ENCODE measurements at regions not wholly inside any gene's neighbourhood (a gene's known extent, or its start where the extent isn't known, plus 50 kb on each side); places are given as distances from the start of the nearest gene placed in this dataset.

- H3K9me2 ChIP-seq (replicated peaks; ENCODE audit: control insufficient read depth, low read length), result no peaks in the 10 kb centered on the region
- no peaks in the 10 kb centered on the region for H3K4me1 ChIP-seq (ENCODE audit: control insufficient read depth, low read length)
- no peaks in the 10 kb centered on the region for H3K36me3 ChIP-seq (ENCODE audit: control insufficient read depth, low read length)
- no peaks in the 10 kb centered on the region for H3K9me3 ChIP-seq (ENCODE audit: control insufficient read depth, insufficient read depth, low read length)
- no peaks in the 10 kb centered on the region for H3K79me2 ChIP-seq (ENCODE audit: control insufficient read depth, low read length)
- H3K27ac ChIP-seq (ENCODE audit: low read depth, low read length), result no peak overlapping the region
- no peaks in the 10 kb centered on the region for H3K27me3 ChIP-seq (ENCODE audit: control insufficient read depth, low read length)
- TF ChIP-seq, protein P1, sequence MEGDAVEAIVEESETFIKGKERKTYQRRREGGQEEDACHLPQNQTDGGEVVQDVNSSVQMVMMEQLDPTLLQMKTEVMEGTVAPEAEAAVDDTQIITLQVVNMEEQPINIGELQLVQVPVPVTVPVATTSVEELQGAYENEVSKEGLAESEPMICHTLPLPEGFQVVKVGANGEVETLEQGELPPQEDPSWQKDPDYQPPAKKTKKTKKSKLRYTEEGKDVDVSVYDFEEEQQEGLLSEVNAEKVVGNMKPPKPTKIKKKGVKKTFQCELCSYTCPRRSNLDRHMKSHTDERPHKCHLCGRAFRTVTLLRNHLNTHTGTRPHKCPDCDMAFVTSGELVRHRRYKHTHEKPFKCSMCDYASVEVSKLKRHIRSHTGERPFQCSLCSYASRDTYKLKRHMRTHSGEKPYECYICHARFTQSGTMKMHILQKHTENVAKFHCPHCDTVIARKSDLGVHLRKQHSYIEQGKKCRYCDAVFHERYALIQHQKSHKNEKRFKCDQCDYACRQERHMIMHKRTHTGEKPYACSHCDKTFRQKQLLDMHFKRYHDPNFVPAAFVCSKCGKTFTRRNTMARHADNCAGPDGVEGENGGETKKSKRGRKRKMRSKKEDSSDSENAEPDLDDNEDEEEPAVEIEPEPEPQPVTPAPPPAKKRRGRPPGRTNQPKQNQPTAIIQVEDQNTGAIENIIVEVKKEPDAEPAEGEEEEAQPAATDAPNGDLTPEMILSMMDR (IDR thresholded peaks at IDR 0.05; ENCODE audit: low read depth, low read length, poor library complexity, severe bottlenecking), result no peak
- TF ChIP-seq EZH2phosphoT487 (IDR thresholded peaks at IDR 0.05; ENCODE audit: borderline replicate concordance, low read length), result no peak
- H4K20me1 ChIP-seq (ENCODE audit: control insufficient read depth, insufficient read depth, low read depth, low read length), result no peaks in the 10 kb centered on the region
- no peak overlapping the region for H3K4me3 ChIP-seq (ENCODE audit: low read length)
- H3K4me2 ChIP-seq (ENCODE audit: low read length), result no peak overlapping the region
- no peaks in the 10 kb centered on the region for H3F3A ChIP-seq (ENCODE audit: control insufficient read depth, insufficient read depth)
Measured at GRCh38 chr13:93140912-93141311, 85.7 kb upstream of the GPC6 start.

DNA sequence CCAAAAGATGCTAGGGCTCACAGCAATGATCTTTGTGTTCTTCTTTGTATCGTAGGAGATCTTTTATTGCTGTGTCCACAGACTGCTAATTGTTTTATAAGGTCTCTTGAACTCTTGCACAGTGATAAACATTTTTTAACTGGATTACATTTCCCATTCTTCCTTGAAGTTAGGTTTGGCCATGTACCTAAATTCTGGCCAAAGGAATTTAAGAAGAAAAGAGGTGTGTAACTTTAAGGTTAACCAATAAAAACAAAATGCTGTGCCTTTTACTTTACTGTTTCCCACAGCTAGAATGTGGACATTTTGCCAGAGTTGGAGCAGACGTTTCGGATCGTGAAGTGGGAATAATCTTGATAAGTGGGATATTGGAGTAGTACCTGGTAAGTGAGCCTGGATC, 82.6 kb upstream of the GPC6 start:
- Histone ChIP-seq H3K27ac (ENCODE audit: low read depth, low read length) (no peak overlapping the region), H3K4me3 (ENCODE audit: low read length) (no peak overlapping the region), H3K9me2 (replicated peaks; ENCODE audit: control insufficient read depth, low read length) (no peaks in the 10 kb centered on the region), H3K4me2 (ENCODE audit: low read length) (no peak overlapping the region), H3K4me1 (ENCODE audit: control insufficient read depth, low read length) (no peaks in the 10 kb centered on the region), H3K9me3 (ENCODE audit: control insufficient read depth, insufficient read depth, low read length) (no peaks in the 10 kb centered on the region), H4K20me1 (ENCODE audit: control insufficient read depth, insufficient read depth, low read depth, low read length) (no peaks in the 10 kb centered on the region), H3F3A (ENCODE audit: control insufficient read depth, insufficient read depth) (no peaks in the 10 kb centered on the region), H3K79me2 (ENCODE audit: control insufficient read depth, low read length) (no peaks in the 10 kb centered on the region), H3K27me3 (ENCODE audit: control insufficient read depth, low read length) (no peaks in the 10 kb centered on the region), H3K36me3 (ENCODE audit: control insufficient read depth, low read length) (no peaks in the 10 kb centered on the region)
- TF ChIP-seq, protein P1 (IDR thresholded peaks at IDR 0.05; ENCODE audit: low read depth, low read length, poor library complexity, severe bottlenecking), result no peak
- TF ChIP-seq EZH2phosphoT487 (IDR thresholded peaks at IDR 0.05; ENCODE audit: borderline replicate concordance, low read length), result no peak

DNA sequence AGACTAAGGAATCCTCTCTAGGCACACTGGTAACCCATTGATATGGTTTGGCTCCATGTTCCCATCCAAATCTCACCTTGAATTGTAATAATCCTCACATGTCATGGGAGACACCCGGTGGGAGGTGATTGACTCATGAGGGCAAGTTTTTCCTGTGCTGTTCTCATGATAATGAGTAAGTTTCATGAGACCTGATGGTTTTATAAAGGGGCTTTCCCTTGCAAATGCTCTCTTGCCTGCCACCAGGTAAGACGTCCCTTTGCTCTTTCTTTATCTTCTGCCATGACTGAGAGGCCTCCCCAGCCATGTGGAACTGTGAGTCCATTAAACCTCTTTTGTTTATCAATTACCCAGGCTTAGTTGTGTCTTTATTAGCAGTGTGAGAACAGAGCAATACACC, 81.4 kb upstream of the GPC6 start:
- no peaks in the 10 kb centered on the region for H3K79me2 ChIP-seq (ENCODE audit: control insufficient read depth, low read length)
- no peaks in the 10 kb centered on the region for H3K36me3 ChIP-seq (ENCODE audit: control insufficient read depth, low read length)
- no peak for TF ChIP-seq EZH2phosphoT487 (IDR thresholded peaks at IDR 0.05; ENCODE audit: borderline replicate concordance, low read length)
- TF ChIP-seq, protein P1 (IDR thresholded peaks at IDR 0.05; ENCODE audit: low read depth, low read length, poor library complexity, severe bottlenecking), result no peak
- H3F3A ChIP-seq (ENCODE audit: control insufficient read depth, insufficient read depth), result no peaks in the 10 kb centered on the region
- H3K4me1 ChIP-seq (ENCODE audit: control insufficient read depth, low read length), result no peaks in the 10 kb centered on the region
- H4K20me1 ChIP-seq (ENCODE audit: control insufficient read depth, insufficient read depth, low read depth, low read length), result no peaks in the 10 kb centered on the region
- no peaks in the 10 kb centered on the region for H3K9me3 ChIP-seq (ENCODE audit: control insufficient read depth, insufficient read depth, low read length)
- H3K4me3 ChIP-seq (ENCODE audit: low read length), result no peak overlapping the region
- H3K27ac ChIP-seq (ENCODE audit: low read depth, low read length), result no peak overlapping the region
- H3K9me2 ChIP-seq (replicated peaks; ENCODE audit: control insufficient read depth, low read length), result no peaks in the 10 kb centered on the region
- H3K4me2 ChIP-seq (ENCODE audit: low read length), result no peak overlapping the region
- no peaks in the 10 kb centered on the region for H3K27me3 ChIP-seq (ENCODE audit: control insufficient read depth, low read length)
